Parathyroid adenoma (tissue), 2 donors: ENCODE measurements at regions not wholly inside any gene's neighbourhood (a gene's known extent, or its start where the extent isn't known, plus 50 kb on each side); places are given as distances from the start of the nearest gene placed in this dataset.

Experiments used
- H2AFZ ChIP-seq: fragments of 300-600 bp; sonication (generic); one replicate; pipeline ENCODE4 v1.7.0; 2017; ENCODE audit warnings: antibody characterized with exemption, mild to moderate bottlenecking
- H3K27ac ChIP-seq: fragments of 300-600 bp; sonication (generic); one replicate; pipeline ENCODE4 v1.7.0; 2017
- H3K27me3 ChIP-seq: fragments of 300-600 bp; sonication (generic); one replicate; pipeline ENCODE4 v1.7.0; 2017; ENCODE audit warnings: low read length; ENCODE audit not compliant: control insufficient read depth, insufficient read depth
- H3K36me3 ChIP-seq: fragments of 300-600 bp; sonication (generic); one replicate; pipeline ENCODE4 v1.7.0; 2017; ENCODE audit warnings: low read length; ENCODE audit not compliant: control insufficient read depth, insufficient read depth
- H3K4me1 ChIP-seq: fragments of 300-600 bp; sonication (generic); one replicate; pipeline ENCODE4 v1.7.0; 2017; ENCODE audit warnings: control low read depth
- H3K4me2 ChIP-seq: fragments of 300-600 bp; sonication (generic); one replicate; pipeline ENCODE4 v1.7.0; 2017; ENCODE audit warnings: low read length
- H3K4me3 ChIP-seq: fragments of 300-600 bp; sonication (generic); one replicate; pipeline ENCODE4 v1.7.0; 2017; ENCODE audit warnings: low read depth, low read length
- H3K79me2 ChIP-seq: fragments of 300-600 bp; sonication (generic); one replicate; pipeline ENCODE4 v1.7.0; 2017; ENCODE audit warnings: control low read depth
- H3K9ac ChIP-seq: fragments of 300-600 bp; sonication (generic); one replicate; pipeline ENCODE4 v1.7.0; 2017; ENCODE audit warnings: mild to moderate bottlenecking
- H3K9me3 ChIP-seq: fragments of 300-600 bp; sonication (generic); one replicate; pipeline ENCODE4 v1.7.0; 2017; ENCODE audit warnings: low read length; ENCODE audit not compliant: control insufficient read depth
- TF ChIP-seq, protein P1 (sequence below): fragments of 300-600 bp; sonication (generic); IDR thresholded peaks from one replicate; pipeline ENCODE4 v1.7.0; 2017; ENCODE audit warnings: antibody characterized with exemption, mild to moderate bottlenecking
- donor health status: primary hyperparathyroidism.

DNA sequence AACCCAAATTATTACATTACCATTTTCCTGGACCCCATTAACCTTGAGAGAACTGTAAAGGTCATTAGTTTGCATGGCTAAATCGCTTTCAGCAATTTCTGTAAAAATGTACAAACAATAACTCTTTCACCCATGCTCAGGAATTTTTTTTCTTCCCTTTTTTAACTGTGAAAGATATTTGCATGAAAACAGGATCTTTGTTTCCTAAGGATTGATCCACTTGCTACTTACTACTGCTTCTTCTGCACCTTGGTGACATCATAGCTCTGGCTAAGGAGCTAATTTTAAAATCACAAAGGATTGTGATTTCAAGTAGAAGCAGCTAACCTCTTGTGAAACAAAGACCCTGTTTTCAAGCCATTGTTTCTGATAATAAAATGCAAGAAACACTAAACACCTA is 274.6 kb upstream of the ESRRG start:
- Histone ChIP-seq H2AFZ (no peak overlapping the region), H3K27me3 (no peaks in the 10 kb centered on the region), H3K4me3 (no peak overlapping the region), H3K4me1 (no peaks in the 10 kb centered on the region), H3K79me2 (no peaks in the 10 kb centered on the region), H3K27ac (no peak overlapping the region), H3K9ac (no peak overlapping the region), H3K36me3 (no peaks in the 10 kb centered on the region), H3K9me3 (no peaks in the 10 kb centered on the region), H3K4me2 (no peak overlapping the region)
- TF ChIP-seq, protein P1, sequence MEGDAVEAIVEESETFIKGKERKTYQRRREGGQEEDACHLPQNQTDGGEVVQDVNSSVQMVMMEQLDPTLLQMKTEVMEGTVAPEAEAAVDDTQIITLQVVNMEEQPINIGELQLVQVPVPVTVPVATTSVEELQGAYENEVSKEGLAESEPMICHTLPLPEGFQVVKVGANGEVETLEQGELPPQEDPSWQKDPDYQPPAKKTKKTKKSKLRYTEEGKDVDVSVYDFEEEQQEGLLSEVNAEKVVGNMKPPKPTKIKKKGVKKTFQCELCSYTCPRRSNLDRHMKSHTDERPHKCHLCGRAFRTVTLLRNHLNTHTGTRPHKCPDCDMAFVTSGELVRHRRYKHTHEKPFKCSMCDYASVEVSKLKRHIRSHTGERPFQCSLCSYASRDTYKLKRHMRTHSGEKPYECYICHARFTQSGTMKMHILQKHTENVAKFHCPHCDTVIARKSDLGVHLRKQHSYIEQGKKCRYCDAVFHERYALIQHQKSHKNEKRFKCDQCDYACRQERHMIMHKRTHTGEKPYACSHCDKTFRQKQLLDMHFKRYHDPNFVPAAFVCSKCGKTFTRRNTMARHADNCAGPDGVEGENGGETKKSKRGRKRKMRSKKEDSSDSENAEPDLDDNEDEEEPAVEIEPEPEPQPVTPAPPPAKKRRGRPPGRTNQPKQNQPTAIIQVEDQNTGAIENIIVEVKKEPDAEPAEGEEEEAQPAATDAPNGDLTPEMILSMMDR = no peak

DNA sequence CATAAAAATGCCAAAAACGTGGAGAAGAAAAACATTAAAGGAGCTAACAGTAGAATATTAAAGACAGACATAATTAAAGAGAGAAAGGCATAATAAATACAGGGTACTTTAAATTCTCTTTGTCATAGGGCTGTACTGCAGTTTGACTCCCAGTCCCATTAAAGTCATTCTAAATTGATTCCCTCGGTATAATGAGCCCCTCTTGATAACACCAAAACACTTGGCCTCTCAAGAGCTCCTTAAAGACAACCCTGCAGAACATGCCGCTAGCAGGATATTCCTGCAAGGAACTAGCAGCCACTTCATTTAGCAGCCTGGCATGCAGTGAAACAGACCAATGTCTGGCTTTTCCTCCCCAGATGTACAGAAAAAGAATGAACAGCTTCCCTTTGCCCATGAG is 273.8 kb upstream of the ESRRG start:
- H2AFZ ChIP-seq = no peak overlapping the region
- H3K27ac ChIP-seq = no peak overlapping the region
- no peaks in the 10 kb centered on the region for H3K4me1 ChIP-seq
- H3K9me3 ChIP-seq = no peaks in the 10 kb centered on the region
- H3K27me3 ChIP-seq = no peaks in the 10 kb centered on the region
- no peak overlapping the region for H3K4me3 ChIP-seq
- no peaks in the 10 kb centered on the region for H3K36me3 ChIP-seq
- no peak overlapping the region for H3K9ac ChIP-seq
- TF ChIP-seq, protein P1 = no peak
- H3K4me2 ChIP-seq = no peak overlapping the region
- H3K79me2 ChIP-seq = no peaks in the 10 kb centered on the region

GRCh38 chr1:216984536-216984935 is 261.3 kb upstream of the ESRRG start:
- H3K27me3 ChIP-seq = no peaks in the 10 kb centered on the region
- no peak overlapping the region for H3K27ac ChIP-seq
- H3K4me3 ChIP-seq = no peak overlapping the region
- no peak overlapping the region for H3K9ac ChIP-seq
- no peaks in the 10 kb centered on the region for H3K9me3 ChIP-seq
- H2AFZ ChIP-seq = no peak overlapping the region
- no peak overlapping the region for H3K4me2 ChIP-seq
- TF ChIP-seq, protein P1 = no peak
- H3K36me3 ChIP-seq = no peaks in the 10 kb centered on the region
- peaks cover 3% of the 10 kb centered on the region for H3K79me2 ChIP-seq
- H3K4me1 ChIP-seq = no peaks in the 10 kb centered on the region

- Histone ChIP-seq H3K9me3 (no peaks in the 10 kb centered on the region), H3K4me3 (no peak overlapping the region), H3K36me3 (no peaks in the 10 kb centered on the region), H3K79me2 (peaks cover 6% of the 10 kb centered on the region), H3K27ac (no peak overlapping the region), H3K9ac (no peak overlapping the region), H3K27me3 (no peaks in the 10 kb centered on the region), H2AFZ (no peak overlapping the region), H3K4me1 (no peaks in the 10 kb centered on the region), H3K4me2 (no peak overlapping the region)
- TF ChIP-seq, protein P1 = no peak
Observed at GRCh38 chr1:216983823-216984222, 260.6 kb upstream of the ESRRG start.

DNA sequence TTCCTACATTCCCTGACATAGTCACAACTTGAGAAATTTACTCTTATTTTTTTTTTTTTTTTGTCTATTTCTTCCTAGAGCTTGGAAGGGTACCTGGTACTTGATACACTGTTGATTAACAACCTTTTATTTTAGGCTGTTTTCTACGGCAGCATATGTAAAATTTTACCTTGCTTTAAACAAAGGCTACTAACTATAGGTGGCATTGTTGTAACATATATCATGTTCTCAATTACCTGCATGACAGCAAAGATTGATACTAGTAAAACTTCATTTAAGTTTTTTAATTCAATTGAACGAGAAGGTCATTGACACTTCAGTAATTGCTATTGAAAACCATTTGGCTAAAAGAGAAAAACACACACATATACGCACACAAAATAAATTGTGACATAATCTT is 238.3 kb upstream of the ESRRG start:
- Histone ChIP-seq H3K4me3 (no peak overlapping the region), H3K4me2 (no peak overlapping the region), H3K27ac (no peak overlapping the region), H3K79me2 (peaks cover 3% of the 10 kb centered on the region), H2AFZ (no peak overlapping the region), H3K9ac (no peak overlapping the region), H3K36me3 (no peaks in the 10 kb centered on the region), H3K27me3 (no peaks in the 10 kb centered on the region), H3K4me1 (no peaks in the 10 kb centered on the region), H3K9me3 (no peaks in the 10 kb centered on the region)
- TF ChIP-seq, protein P1 = no peak
